ENCODE measurements at regions not wholly inside any gene's neighbourhood (a gene's known extent, or its start where the extent isn't known, plus 50 kb on each side); places are given as distances from the start of the nearest gene placed in this dataset.

DNA sequence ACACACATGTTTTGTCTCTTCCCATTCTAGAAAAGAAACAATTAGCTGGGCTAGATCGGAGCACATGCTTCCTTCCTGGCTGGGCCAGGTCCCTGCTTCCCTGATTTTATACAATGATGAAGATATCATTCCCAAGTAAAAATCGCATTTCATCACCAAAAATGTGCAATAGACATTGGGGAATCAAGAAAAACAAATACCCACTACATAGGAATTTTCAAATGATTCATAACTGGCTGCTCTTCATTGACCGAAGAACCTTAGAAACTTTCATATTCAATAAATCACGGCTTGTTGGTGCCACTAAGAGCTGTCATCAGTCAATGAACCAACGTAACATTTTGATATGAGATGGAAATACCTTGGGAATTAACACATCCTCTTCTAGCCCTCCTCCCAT, 373.6 kb upstream of the TRIB2 start:
- Histone ChIP-seq H3K4me3 (no peak overlapping the region), H3K27me3 (no peaks in the 10 kb centered on the region), H3K36me3 (replicated peaks in 1 of 2; ENCODE audit: insufficient read depth in 1 of 2, low read depth in 2 of 2) (no peaks in the 10 kb centered on the region), H3K9me3 (no peaks in the 10 kb centered on the region), H3K27ac (no peak overlapping the region), H3K4me1 (no peaks in the 10 kb centered on the region)
- TF ChIP-seq, protein P1, sequence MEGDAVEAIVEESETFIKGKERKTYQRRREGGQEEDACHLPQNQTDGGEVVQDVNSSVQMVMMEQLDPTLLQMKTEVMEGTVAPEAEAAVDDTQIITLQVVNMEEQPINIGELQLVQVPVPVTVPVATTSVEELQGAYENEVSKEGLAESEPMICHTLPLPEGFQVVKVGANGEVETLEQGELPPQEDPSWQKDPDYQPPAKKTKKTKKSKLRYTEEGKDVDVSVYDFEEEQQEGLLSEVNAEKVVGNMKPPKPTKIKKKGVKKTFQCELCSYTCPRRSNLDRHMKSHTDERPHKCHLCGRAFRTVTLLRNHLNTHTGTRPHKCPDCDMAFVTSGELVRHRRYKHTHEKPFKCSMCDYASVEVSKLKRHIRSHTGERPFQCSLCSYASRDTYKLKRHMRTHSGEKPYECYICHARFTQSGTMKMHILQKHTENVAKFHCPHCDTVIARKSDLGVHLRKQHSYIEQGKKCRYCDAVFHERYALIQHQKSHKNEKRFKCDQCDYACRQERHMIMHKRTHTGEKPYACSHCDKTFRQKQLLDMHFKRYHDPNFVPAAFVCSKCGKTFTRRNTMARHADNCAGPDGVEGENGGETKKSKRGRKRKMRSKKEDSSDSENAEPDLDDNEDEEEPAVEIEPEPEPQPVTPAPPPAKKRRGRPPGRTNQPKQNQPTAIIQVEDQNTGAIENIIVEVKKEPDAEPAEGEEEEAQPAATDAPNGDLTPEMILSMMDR (IDR thresholded peaks at IDR 0.05), result no peak
- no peak for TF ChIP-seq POLR2A (IDR thresholded peaks at IDR 0.05)
- DNase-seq, result no peak
- no peak for ATAC-seq
- 79 to 80% methylated on average over 5 of the region's 5 CpGs for WGBS, 2 donors
- intact Hi-C loops (cut with DNase I), result no loop called here

DNA sequence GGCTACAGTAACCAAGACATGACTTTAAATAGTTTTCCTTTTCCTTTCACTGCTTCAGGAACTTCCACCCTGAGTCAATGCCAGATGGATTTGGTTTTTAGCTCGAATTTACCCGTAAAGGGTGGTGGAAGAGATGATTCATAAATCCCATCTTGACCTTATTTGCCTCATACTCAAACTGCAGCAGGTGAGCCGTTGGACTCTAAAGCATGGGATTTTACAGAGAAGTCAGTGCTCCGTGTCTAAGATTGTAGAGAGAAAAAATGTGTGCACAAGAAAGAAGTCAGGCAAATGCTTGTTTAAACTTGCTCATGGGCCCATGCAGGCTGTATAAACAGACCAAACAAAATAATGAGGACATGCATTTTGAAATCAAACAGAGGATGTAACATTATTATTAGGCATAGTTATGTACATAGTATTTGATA, 369.7 kb upstream of the TRIB2 start:
- no peaks in the 10 kb centered on the region for H3K9me3 ChIP-seq
- 62 to 68% methylated on average over 4 of the region's 4 CpGs for WGBS, 2 donors
- no peaks in the 10 kb centered on the region for H3K36me3 ChIP-seq (replicated peaks in 1 of 2; ENCODE audit: insufficient read depth in 1 of 2, low read depth in 2 of 2)
- DNase-seq (no peak), ATAC-seq (no peak)
- no peak overlapping the region for H3K27ac ChIP-seq
- intact Hi-C loops (cut with DNase I), result no loop called here
- TF ChIP-seq POLR2A (IDR thresholded peaks at IDR 0.05), result no peak
- TF ChIP-seq, protein P1 (IDR thresholded peaks at IDR 0.05), result no peak
- no peak overlapping the region for H3K4me3 ChIP-seq
- no peaks in the 10 kb centered on the region for H3K27me3 ChIP-seq
- peaks cover under 1% of the 10 kb centered on the region for H3K4me1 ChIP-seq

DNA sequence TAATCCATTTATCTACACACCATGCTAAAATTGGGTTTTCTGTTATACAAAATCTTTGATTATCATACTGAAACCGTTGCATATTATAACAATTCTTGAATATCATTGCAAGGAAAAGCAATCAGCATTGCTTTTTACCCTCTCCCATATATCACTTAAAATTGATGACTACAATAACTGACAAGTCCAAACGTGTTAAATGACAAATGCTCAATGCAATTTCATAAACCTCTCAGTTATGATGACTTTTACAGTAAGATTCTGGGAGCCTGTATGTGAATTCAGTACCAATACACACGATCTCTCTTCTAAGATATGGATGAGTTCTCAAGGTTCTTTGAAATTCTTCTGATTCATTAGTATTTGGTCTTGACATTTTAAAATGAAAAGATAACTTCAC, 368.5 kb upstream of the TRIB2 start:
- Histone ChIP-seq H3K4me3 (no peak overlapping the region), H3K9me3 (no peaks in the 10 kb centered on the region), H3K36me3 (replicated peaks in 1 of 2; ENCODE audit: insufficient read depth in 1 of 2, low read depth in 2 of 2) (no peaks in the 10 kb centered on the region), H3K4me1 (peaks cover 5% of the 10 kb centered on the region), H3K27me3 (no peaks in the 10 kb centered on the region), H3K27ac (no peak overlapping the region)
- ATAC-seq, result no peak
- intact Hi-C loops (cut with DNase I), result no loop called here
- TF ChIP-seq POLR2A (IDR thresholded peaks at IDR 0.05), result no peak
- TF ChIP-seq, protein P1 (IDR thresholded peaks at IDR 0.05), result no peak
- WGBS, 2 donors, result 76 to 78% methylated on average over 3 of the region's 3 CpGs
- no peak for DNase-seq

DNA sequence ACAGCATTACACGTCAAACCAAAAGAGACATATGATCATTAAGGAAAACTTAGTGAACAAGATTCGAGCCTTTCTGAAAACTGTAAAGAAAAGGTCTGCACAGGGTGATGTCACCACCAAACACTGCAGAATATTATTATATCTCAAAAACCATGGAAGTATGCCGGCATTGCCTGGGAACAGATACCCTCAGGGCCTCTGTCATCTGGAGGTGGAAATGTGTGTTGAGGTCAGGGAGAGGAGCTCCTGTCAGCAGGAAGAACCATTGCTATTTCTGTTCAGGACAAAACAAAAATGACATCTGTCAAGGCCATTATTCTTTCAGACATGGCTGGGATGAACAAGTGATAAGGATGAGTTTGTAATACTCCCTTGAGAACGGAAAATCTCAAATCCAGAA, 365.9 kb upstream of the TRIB2 start:
- peaks cover 5% of the 10 kb centered on the region for H3K4me1 ChIP-seq
- H3K36me3 ChIP-seq (replicated peaks in 1 of 2; ENCODE audit: insufficient read depth in 1 of 2, low read depth in 2 of 2), result no peaks in the 10 kb centered on the region
- no peak for DNase-seq
- TF ChIP-seq POLR2A (IDR thresholded peaks at IDR 0.05), result no peak
- TF ChIP-seq, protein P1 (IDR thresholded peaks at IDR 0.05), result no peak
- no peak for ATAC-seq
- H3K27ac ChIP-seq, result no peak overlapping the region
- WGBS, 2 donors, result 90 to 93% methylated on average over 4 of the region's 4 CpGs
- H3K4me3 ChIP-seq, result no peak overlapping the region
- intact Hi-C loops (cut with DNase I), result no loop called here
- H3K27me3 ChIP-seq, result no peaks in the 10 kb centered on the region
- H3K9me3 ChIP-seq, result no peaks in the 10 kb centered on the region

DNA sequence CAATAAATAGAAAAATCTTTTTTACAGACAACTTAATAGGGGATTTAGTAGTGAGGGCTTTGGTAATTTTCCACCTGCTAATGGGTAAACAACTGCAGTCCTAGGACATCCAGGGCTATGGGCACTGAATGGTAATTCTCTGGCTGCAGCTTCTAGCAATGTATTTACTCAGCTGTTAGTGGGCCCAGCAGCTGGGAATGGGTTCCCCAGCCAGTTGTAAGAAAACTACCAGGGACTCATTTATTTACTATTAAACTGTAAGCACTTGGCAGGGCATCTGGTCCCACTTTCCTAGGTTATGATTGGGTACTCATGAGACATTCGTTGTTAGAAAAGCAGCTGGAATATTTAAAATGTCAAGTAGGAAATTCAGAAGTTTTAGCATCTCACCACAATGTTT, 363.8 kb upstream of the TRIB2 start:
- peak; percentile 35 to 77 (median 67) for DNase-seq
- H3K36me3 ChIP-seq (replicated peaks in 1 of 2; ENCODE audit: insufficient read depth in 1 of 2, low read depth in 2 of 2), result no peaks in the 10 kb centered on the region
- peak; percentile 83 for ATAC-seq

More for the DNA sequence above, 363.8 kb upstream of the TRIB2 start:
- whole genome bisulfite sequencing, 2 donors, result 19 to 31% methylated on average over 1 of the region's 1 CpG
- Histone ChIP-seq H3K9me3 (no peaks in the 10 kb centered on the region), H3K4me1 (peaks cover 5% of the 10 kb centered on the region), H3K27ac (no peak overlapping the region), H3K27me3 (no peaks in the 10 kb centered on the region), H3K4me3 (no peak overlapping the region)
- no peak for TF ChIP-seq POLR2A (IDR thresholded peaks at IDR 0.05)
- TF ChIP-seq, protein P1 (IDR thresholded peaks at IDR 0.05), result no peak
- intact Hi-C loops (cut with DNase I), result no loop called here
